Neutrophil (primary cell): ENCODE measurements at regions not wholly inside any gene's neighbourhood (a gene's known extent, or its start where the extent isn't known, plus 50 kb on each side); places are given as distances from the start of the nearest gene placed in this dataset.

Experiments used
- H3K27ac ChIP-seq: fragments of 200-600 bp; sonication (generic); 2 replicates; pipeline ENCODE4 v1.5.1; 2016; ENCODE audit warnings: mild to moderate bottlenecking, moderate library complexity
- H3K27me3 ChIP-seq: fragments of 200-600 bp; sonication (generic); 2 replicates; pipeline ENCODE4 v1.6.0; 2016; ENCODE audit warnings: mild to moderate bottlenecking
- H3K36me3 ChIP-seq: fragments of 200-600 bp; sonication (generic); 2 replicates; pipeline ENCODE4 v1.5.1; 2017
- H3K4me1 ChIP-seq, 2 experiments: fragments of 200-600 bp in 1 of 2; sonication (generic) in 1 of 2; 1 replicate in 1 of 2; 2 replicates in 1 of 2; pipeline versions ENCODE4 v1.5.1 to v1.6.1; 2013 to 2016; ENCODE audit warnings: low read depth in 1 of 2, low read length in 1 of 2, mild to moderate bottlenecking in 1 of 2, moderate library complexity in 1 of 2; ENCODE audit not compliant: control insufficient read depth in 1 of 2, insufficient read depth in 1 of 2
- H3K4me3 ChIP-seq, 2 experiments: fragments of 200-600 bp in 1 of 2; sonication (generic) in 1 of 2; 1 replicate in 1 of 2; 2 replicates in 1 of 2; pipeline ENCODE4 v1.5.1; 2013 to 2016; ENCODE audit warnings: low read depth in 1 of 2, low read length in 1 of 2, mild to moderate bottlenecking in 1 of 2, moderate library complexity in 1 of 2
- H3K9me3 ChIP-seq: fragments of 200-600 bp; sonication (generic); 2 replicates; pipeline ENCODE4 v1.5.1; 2016
- TF ChIP-seq, protein P1 (sequence below): fragments of 200-600 bp; sonication (generic); IDR thresholded peaks from 2 replicates; pipeline ENCODE4 v1.5.1; 2016; ENCODE audit warnings: antibody characterized with exemption

GRCh38 chr4:160193787-160194186, 1090.9 kb downstream of the RAPGEF2 start:
- H3K27ac ChIP-seq: no peak overlapping the region

DNA sequence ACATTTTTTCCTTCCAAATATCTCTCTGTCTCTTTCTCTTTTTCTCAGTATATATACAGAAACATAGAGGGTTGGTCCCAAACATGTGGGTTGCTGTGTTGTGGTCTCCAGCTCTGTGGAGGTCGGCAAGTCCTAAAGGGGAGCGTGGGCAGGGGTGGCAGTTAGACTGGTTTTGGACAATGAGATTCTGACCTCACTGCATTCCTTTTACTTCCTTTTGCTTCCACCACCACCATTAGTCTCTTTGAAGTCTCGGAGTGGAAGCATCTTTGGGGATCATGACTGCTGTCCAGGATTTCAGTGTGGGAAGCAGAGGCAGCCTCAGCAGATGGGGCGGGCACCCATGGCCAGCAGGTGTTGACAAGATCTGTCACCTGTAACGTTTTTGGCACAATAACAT, 1091.8 kb downstream of the RAPGEF2 start:
- H3K9me3 ChIP-seq: no peaks in the 10 kb centered on the region
- TF ChIP-seq, protein P1, sequence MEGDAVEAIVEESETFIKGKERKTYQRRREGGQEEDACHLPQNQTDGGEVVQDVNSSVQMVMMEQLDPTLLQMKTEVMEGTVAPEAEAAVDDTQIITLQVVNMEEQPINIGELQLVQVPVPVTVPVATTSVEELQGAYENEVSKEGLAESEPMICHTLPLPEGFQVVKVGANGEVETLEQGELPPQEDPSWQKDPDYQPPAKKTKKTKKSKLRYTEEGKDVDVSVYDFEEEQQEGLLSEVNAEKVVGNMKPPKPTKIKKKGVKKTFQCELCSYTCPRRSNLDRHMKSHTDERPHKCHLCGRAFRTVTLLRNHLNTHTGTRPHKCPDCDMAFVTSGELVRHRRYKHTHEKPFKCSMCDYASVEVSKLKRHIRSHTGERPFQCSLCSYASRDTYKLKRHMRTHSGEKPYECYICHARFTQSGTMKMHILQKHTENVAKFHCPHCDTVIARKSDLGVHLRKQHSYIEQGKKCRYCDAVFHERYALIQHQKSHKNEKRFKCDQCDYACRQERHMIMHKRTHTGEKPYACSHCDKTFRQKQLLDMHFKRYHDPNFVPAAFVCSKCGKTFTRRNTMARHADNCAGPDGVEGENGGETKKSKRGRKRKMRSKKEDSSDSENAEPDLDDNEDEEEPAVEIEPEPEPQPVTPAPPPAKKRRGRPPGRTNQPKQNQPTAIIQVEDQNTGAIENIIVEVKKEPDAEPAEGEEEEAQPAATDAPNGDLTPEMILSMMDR: no peak
- no peaks in the 10 kb centered on the region for H3K36me3 ChIP-seq
- no peak overlapping the region for H3K4me3 ChIP-seq
- H3K4me1 ChIP-seq: no peaks in the 10 kb centered on the region
- no peak overlapping the region for H3K27ac ChIP-seq
- no peaks in the 10 kb centered on the region for H3K27me3 ChIP-seq

More at GRCh38 chr4:160193787-160194186, 1090.9 kb downstream of the RAPGEF2 start:
- Histone ChIP-seq H3K4me3 (no peak overlapping the region), H3K4me1 (no peaks in the 10 kb centered on the region), H3K9me3 (no peaks in the 10 kb centered on the region), H3K27me3 (no peaks in the 10 kb centered on the region), H3K36me3 (no peaks in the 10 kb centered on the region)
- TF ChIP-seq, protein P1: no peak

- Histone ChIP-seq H3K4me1 (no peaks in the 10 kb centered on the region), H3K27me3 (no peaks in the 10 kb centered on the region), H3K9me3 (no peaks in the 10 kb centered on the region), H3K4me3 (no peak overlapping the region), H3K27ac (no peak overlapping the region), H3K36me3 (no peaks in the 10 kb centered on the region)
- TF ChIP-seq, protein P1: no peak
Measured at GRCh38 chr4:160202802-160203201, 1099.9 kb downstream of the RAPGEF2 start.

- no peaks in the 10 kb centered on the region for H3K27me3 ChIP-seq
- no peak overlapping the region for H3K27ac ChIP-seq
- TF ChIP-seq, protein P1: no peak
- H3K4me1 ChIP-seq: no peaks in the 10 kb centered on the region
- no peaks in the 10 kb centered on the region for H3K36me3 ChIP-seq
- H3K4me3 ChIP-seq: no peak overlapping the region
- no peaks in the 10 kb centered on the region for H3K9me3 ChIP-seq
Measured at GRCh38 chr4:160212078-160212477, 1109.2 kb downstream of the RAPGEF2 start.

- H3K27me3 ChIP-seq: no peaks in the 10 kb centered on the region
- no peak overlapping the region for H3K27ac ChIP-seq
Measured at GRCh38 chr4:160213366-160213765, 1110.5 kb downstream of the RAPGEF2 start.

More at GRCh38 chr4:160213366-160213765, 1110.5 kb downstream of the RAPGEF2 start:
- H3K4me1 ChIP-seq: no peaks in the 10 kb centered on the region
- TF ChIP-seq, protein P1: no peak
- H3K4me3 ChIP-seq: no peak overlapping the region
- H3K9me3 ChIP-seq: no peaks in the 10 kb centered on the region
- no peaks in the 10 kb centered on the region for H3K36me3 ChIP-seq
